ENCODE measurements at regions not wholly inside any gene's neighbourhood (a gene's known extent, or its start where the extent isn't known, plus 50 kb on each side); places are given as distances from the start of the nearest gene placed in this dataset.
"Not testable (repeated sequence)": the region's sequence is repeated elsewhere in the genome, so short reads cannot be mapped to it uniquely, and the experiment has no call there.

DNA sequence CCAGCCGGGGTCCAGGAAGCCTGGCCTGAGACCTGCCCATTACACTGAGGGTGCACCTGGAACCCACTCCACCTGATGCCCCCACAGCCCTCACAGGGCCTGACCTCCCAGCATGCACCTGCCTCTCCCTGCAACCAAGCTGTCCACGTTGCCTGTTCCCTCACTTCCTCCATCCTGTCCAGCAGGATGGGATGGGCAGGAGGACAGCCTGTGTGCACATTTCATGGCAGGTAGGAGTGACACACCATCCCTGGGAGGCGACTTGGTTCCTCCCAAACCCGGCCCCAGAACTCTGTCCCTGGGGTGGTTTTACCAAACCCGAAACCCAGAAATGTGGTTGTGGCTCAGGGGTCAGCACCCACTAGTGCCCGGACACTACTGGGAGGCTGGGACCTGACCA is 203.8 kb upstream of the ZNF519 start:
- not testable (repeated sequence) for DNase-seq (ENCODE audit: low read depth in 2 of 2)

DNA sequence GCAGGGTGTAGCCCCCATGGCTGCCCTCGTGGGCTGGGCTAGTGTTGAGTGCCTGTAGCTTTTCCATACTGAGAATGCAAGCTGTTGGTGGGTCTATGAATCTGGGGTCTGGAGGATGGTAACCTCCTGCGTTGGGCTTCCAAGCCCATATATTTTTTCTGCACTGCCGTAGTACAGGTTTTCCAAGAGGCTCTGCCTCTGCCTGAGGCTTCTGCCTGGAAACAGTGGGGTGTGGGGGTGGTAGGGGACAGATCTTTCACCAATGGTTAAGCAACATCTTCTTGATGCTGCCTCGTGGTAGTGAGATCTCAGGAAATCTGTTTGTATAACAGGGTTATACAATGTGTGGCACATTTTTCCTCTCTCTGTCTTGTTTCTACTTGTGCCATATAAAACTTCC is 189.0 kb upstream of the ZNF519 start:
- not testable (repeated sequence) for DNase-seq (ENCODE audit: low read depth in 2 of 2)

DNA sequence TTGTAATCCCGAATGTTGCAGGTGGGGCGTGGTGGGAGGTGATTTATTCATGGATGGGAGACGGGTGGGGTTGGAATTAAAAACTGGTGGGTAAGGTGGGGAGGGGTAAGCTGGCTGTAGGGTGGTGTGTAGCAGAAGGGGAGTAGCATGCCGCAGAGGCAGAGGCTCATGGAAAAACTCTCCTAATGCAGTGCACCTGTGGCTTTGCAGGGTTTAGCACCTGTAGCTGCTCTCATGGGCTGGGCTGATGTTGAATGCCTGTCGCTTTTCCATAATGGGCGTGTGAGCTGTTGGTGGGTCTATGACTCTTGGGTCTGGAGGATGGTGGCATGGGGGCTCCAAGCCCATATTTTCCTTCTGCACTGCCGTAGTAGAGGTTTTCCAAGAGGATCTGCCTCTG is 169.0 kb upstream of the ZNF519 start:
- DNase-seq (ENCODE audit: low read depth in 2 of 2): not testable (repeated sequence)

DNA sequence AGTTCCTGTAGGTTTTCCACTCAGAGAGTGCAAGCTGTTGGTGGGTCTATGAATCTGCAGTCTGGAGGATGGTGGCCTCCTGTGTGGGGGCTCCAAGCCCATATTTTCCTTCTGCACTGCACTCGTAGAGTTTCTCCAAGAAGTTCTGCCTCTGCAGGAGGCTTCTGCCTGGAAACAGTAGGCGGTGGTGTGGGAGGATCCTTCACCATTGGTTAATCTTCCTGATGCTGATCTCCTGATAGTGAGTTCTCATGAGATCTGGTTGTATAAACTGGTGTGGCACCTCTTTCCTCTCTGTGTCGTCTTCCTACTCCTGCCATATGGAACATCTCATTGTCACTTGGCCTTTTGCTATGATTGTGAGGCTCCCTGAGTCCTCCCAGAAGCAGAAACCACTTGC is 162.8 kb upstream of the ZNF519 start:
- DNase-seq (ENCODE audit: low read depth in 2 of 2): not testable (repeated sequence)

DNA sequence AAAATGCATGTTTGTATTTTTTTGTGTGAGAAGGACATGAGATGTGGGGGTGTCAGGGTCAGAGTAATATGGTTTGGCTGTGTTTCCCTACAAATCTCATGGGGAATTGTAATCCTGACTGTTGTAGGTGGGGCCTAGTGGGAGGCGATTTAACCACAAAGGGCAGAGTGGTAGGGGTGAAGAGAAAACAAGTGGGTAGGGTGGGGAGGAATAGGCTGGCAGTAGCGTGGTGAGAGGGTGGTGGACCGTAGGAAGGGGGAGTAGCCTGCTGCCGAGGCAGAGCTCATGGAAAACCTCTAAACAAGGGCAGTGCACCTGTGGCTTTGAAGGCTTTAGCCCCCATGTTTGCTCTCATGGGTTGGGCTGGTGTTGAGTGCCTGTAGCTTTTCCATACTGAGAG is 152.8 kb upstream of the ZNF519 start:
- DNase-seq (ENCODE audit: low read depth in 2 of 2): no peak

DNA sequence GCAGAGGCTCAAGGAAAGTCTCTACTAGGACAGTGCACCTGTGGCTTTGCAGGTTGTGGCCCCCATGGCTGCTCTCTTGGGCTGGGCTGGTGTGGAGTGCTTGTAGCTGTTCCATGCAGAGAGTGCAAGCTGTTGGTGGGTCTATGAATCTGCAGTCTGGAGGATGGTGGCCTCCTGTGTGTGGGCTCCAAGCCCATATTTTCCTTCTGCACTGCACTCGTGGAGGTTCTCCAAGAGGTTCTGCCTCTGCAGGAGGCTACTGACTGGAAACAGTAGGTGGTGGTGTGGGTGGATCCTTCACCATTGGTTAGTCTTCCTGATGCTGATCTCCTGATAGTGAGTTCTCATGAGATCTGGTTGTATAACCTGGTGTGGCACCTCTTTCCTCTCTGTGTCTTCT is 143.2 kb upstream of the ZNF519 start:
- DNase-seq (ENCODE audit: low read depth in 2 of 2): not testable (repeated sequence)

DNA sequence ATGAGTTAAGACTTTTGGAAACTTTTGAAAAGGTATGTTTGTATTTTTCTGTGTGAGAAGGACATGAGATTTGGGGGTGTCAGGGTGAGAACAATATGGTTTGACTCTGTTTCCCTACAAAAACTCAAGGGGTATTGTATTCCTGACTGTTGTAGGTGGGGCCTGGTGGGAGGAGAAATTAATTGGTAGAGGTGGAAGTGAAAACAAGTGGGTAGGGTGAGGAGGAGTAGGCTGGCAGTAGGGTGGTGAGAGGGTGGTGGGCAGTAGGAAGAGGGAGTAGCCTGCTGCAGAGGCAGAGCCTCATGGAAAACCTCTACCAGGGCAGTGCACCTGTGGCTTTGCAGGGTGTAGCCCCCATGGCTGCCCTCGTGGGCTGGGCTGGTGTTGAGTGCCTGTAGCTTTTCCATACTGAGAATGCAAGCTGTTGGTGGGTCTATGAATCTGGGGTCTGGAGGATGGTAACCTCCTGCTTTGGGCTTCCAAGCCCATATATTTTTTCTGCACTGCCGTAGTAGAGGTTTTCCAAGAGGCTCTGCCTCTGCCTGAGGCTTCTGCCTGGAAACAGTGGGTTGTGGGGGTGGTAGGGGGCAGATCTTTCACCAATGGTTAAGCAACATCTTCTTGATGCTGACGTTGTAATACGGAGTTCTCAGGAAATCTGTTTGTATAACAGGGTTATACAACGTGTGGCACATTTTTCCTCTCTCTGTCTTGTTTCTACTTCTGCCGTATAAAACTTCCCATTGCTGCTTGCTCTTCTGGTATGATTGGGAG is 133.6 kb upstream of the ZNF519 start:
- DNase-seq (ENCODE audit: low read depth in 2 of 2): not testable (repeated sequence)

DNA sequence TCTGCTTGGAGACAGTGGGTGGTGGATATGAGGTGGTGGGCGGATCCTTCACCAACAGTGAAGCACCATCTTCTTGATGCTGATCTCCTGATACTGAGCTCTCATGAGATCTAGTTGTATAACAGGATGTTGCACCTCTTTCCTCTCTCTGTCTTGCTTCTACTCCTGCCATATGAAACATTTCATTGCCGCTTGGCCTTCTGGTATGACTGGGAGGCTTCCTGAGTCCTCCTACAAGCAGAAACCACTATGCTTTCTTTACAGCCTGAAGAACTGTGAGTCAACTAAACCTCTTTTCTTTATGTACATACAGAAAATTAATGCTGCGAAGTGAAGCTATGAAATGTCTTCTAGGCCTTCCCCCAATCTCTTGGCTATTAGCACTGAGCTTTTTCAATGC is 130.6 kb upstream of the ZNF519 start:
- DNase-seq (ENCODE audit: low read depth in 2 of 2): not testable (repeated sequence)

DNA sequence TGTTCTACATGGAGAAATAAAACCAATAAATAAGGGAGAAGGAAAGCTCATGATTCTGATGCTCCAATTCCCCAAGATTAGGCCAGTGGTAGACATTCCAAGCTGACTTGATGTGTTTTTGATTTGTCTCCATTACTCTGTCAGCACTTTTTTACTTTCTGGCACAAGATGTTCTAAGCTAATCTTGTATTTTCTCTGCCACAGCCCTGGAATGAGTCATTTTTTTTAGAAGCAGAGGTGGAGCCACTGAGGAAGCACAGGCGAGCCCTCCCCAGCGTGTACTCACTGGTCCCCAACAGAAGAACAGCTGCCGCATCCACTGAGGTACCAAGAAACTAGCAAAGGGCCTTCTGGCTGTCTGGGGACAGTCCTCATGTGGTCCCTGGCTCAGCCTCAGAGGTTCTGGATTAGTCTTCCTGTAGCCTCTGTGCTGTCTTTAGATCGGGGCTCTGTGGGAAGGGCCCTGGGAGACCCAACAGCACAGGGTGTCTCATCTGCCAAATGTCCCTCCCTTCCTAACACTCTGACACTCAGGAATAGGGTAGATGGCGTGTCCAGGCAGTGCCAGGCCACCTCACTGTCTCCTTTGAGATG is 117.9 kb upstream of the ZNF519 start:
- not testable (repeated sequence) for DNase-seq (ENCODE audit: low read depth in 2 of 2)

DNA sequence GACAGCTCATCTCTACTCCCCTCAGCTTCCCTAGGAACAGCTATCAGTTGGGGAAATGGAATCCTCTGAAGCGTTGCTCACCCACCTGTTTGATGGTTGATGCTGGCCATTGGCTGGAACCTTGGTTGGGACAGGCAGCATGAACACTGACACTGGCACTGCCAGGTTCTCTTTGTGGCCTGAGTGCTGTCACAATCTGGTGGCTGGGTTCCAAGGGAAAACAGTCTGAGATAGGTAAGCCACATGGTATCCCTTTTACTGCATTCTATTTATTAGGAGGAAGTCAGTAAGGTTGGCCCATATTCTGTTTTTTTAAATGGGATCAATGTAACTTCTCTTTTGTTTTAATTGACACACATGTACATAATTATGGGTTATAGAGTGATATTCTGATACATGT is 107.0 kb upstream of the ZNF519 start:
- not testable (repeated sequence) for DNase-seq (ENCODE audit: low read depth in 2 of 2)

DNA sequence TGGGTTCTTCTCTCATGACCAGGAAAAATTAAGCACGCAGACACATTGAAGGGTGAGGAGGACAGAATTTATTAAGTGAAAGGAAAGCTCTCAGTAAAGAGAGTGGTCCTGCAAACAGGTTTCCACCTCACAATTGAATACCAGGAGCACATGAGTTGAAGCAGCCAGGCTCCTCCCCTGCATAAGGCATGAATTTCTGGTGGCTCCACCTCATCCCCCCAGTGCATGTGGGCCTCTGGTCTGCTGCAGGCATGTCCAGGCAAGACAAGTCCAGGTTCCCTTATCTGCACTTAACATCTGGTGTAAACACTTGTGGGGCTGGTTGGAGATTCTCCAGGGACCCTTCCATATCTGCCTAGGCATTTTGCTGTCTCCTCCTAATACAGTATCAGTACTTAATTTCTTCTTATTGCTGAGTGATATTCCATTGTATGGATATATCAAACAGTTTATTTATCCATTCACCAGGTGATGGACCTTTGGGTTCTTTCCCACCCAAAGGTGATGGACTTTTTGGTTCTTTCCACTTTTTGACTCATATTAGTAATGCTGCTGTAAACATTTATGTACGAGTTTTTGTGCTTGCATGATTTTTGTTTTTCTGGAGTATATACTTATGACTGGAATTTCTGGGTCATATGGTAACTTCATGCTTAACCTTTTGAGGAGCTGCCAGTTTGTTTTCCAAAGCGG is 104.3 kb upstream of the ZNF519 start:
- not testable (repeated sequence) for DNase-seq (ENCODE audit: low read depth in 2 of 2)

DNA sequence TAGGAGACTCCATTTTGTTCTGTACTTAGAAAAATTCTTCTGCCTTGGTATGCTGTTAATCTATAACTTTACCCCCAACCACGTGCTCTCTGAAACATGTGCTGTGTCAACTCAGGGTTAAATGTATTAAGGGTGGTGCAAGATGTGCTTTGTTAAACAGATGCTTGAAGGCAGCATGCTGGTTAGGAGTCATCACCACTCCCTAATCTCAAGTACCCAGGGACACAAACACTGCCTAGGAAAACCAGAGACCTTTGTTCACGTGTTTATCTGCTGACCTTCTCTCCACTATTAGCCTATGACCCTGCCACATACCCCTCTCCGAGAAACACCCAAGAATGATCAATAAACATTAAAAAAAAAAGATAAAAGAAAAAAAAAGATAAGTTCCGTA is 93.0 kb upstream of the ZNF519 start:
- not testable (repeated sequence) for DNase-seq (ENCODE audit: low read depth in 2 of 2)

DNA sequence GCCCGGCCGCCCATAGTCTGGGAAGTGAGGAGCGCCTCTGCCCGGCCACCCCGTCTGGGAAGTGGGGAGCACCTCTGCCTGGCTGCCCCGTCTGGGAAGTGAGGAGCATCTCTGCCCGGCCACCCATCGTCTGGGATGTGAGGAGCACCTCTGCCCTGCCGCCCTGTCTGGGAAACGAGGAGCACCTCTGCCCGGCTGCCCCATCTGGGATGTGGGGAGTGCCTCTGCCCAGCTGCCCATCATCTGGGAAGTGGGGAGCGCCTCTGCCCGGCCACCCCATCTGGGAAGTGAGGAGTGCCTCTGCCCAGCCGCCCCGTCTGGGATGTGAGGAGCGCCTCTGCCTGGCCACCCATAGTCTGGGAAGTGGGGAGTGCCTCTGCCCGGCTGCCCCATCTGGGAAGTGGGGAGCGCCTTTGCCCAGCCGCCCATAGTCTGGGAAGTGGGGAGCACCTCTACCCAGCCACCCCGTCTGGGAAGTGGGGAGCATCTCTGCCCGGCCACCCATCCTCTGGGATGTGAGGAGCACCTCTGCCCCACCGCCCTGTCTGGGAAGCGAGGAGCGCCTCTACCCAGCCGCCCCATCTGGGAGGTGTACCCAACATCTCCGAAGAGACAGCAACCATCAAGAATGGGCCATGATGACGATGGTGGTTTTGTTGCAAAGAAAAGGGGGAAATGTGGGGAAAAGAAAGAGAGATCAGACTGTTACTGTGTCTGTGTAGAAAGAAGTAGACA is 92.5 kb upstream of the ZNF519 start:
- DNase-seq (ENCODE audit: low read depth in 2 of 2): not testable (repeated sequence)

DNA sequence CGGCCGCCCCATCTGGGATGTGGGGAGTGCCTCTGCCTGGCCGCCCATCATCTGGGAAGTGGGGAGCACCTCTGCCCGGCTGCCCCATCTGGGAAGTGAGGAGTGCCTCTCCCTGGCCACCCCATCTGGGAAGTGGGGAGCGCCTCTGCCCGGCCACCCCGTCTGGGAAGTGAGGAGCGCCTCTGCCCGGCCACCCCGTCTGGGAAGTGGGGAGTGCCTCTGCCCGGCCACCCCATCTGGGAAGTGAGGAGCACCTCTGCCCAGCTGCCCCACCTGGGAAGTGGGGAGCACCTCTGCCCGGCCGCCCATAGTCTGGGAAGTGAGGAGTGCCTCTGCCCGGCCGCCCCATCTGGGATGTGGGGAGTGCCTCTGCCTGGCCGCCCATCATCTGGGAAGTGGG is 91.7 kb upstream of the ZNF519 start:
- DNase-seq (ENCODE audit: low read depth in 2 of 2): not testable (repeated sequence)

DNA sequence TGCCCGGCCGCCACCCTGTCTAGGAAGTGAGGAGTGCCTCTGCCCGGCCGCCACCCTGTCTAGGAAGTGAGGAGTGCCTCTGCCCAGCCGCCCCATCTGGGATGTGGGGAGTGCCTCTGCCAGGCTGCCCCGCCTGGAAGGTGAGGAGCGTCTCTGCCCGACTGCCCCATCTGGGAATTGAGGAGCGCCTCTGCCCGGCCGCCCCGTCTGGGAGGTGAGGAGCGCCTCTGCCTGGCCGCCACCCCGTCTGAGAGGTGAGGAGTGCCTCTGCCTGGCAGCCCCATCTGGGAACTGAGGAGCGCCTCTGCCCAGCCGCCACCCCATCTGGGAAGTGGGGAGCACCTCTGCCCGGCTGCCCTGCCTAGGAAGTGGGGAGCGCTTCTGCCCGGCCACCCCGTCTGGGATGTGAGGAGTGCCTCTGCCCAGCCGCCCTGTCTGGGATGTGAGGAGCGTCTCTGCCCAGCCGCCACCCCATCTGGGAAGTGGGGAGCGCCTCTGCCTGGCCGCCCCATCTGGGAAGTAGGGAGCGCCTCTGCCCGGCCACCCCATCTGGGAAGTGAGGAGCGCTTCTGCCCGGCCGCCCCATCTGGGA is 91.1 kb upstream of the ZNF519 start:
- DNase-seq (ENCODE audit: low read depth in 2 of 2): not testable (repeated sequence)

DNA sequence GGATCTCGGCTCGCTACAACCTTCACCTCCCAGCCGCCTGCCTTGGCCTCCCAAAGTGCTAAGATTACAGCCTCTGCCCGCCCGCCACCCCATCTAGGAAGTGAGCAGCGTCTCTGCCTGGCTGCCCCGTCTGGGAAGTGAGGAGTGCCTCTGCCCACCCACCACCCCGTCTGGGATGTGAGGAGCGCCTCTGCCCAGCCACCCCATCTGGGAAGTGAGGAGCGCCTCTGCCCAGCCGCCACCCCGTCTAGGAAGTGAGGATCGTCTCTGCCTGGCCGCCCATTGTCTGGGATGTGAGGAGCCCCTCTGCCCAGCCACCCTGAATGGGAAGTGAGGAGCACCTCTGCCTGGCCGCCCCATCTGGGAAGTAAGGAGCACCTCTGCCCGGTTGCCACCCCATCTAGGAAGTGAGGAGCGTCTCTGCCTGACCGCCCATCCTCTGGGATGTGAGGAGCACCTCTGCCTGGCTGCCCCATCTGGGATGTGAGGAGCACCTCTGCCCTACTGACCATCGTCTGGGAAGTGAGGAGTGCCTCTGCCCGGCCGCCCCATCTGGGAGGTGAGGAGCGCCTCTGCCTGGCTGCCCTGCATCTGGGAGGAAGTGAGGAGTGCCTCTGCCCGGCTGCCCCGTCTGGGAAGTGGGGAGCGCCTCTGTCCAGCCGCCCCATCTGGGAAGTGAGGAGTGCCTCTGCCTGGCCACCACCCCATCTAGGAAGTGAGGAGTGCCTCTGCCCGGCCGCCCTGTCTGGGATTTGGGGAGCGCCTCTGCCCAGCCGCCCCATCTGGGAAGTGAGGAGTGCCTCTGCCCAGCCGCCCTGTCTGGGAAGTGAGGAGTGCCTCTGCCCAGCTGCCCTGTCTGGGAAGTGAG is 90.4 kb upstream of the ZNF519 start:
- DNase-seq (ENCODE audit: low read depth in 2 of 2): not testable (repeated sequence)

DNA sequence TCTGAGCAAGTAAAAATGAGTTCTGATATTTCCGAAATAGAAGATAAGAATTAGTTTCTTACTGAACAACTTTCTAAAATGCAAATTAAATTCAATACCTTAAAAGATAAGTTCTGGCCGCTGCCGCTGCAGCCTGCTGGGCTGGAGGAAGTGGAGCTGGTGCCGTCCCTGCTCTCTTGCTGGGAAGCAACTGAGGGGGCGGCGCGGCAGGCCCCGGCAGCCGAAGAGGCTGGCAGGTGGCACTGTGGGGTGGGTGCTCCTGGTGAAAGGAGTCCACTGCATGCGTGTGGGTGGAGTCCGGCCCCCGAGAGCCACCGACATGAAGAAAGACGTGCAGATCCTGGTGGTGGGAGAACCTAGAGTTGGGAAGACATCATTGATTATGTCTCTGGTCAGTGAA is 89.5 kb upstream of the ZNF519 start:
- no peak for DNase-seq (ENCODE audit: low read depth in 2 of 2)

DNA sequence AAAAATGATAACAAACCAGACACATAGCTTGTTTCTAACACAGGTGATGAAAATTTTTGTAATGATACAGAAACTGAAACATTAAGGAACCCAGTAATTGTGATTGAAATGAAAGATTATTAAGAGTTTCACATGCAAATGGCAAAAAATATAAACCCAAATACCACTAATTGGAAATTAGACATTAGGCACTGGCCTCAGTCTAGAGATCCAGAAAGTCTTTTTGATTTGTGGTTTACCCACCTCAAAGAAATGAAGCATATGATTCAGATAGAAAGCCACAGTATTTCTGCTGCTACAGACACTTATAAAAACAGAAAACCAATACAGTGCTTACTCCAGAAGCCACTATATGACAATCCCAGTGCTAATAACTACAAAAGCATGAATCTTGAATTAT is 83.7 kb upstream of the ZNF519 start:
- DNase-seq (ENCODE audit: low read depth in 2 of 2): not testable (repeated sequence)

DNA sequence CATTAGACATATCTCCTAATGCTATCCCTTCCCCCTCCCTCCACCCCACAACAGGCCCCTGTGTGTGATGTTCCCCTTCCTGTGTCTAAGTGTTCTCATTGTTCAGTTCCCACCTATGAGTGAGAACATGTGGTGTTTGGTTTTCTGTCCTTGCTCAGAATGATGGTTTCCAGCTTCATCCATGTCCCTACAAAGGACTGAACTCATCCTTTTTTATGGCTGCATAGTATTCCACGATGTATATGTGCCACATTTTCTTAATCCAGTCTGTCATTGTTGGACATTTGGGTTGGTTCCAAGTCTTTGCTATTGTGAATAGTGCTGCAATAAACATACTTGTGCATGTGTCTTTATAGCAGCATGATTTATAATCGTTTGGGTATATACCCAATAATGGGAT is 71.2 kb upstream of the ZNF519 start:
- not testable (repeated sequence) for DNase-seq (ENCODE audit: low read depth in 2 of 2)

DNA sequence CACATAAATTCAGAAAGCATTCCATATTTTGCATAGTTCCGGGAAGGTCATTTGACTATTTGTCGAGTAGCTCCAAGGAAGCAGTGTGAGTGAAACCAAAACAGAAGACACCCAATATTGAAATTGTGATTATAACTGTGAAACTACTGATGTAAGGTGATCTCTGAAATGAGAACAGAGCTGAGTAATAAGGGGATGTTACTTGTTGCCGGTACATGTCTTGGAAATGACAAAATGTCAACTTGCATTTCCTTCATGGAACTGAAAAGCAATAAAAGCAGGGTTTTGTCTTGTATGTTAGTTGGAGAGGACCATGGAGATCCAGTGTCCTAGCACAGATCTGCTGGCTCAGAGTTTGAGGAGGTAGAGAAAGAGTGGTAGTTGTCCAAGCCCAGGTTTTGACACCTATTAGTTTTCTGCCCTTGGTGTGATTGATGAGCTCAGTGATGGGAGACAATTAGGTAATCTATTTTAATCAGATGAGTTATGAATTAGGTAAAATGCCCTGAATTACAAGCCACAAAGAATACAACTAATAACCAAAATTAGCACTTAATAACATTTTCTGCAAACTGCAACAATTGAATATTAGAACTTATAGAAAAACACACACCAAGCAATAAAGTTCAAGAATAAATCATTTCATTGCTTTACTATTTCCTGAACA is 58.7 kb upstream of the ZNF519 start:
- not testable (repeated sequence) for DNase-seq (ENCODE audit: low read depth in 2 of 2)

All from stimulated activated CD8-positive, alpha-beta memory T cell treated with anti-CD3 and anti-CD28 coated beads, Interleukin-7, amount 100 ng/mL, for 1 hour (primary cell).